8988T (cell line): ENCODE measurements at regions not wholly inside any gene's neighbourhood (a gene's known extent, or its start where the extent isn't known, plus 50 kb on each side); places are given as distances from the start of the nearest gene placed in this dataset.

Experiments used
- DNase-seq: peaks from one replicate; pipeline ENCODE4 v3.0.0; 2011

DNA sequence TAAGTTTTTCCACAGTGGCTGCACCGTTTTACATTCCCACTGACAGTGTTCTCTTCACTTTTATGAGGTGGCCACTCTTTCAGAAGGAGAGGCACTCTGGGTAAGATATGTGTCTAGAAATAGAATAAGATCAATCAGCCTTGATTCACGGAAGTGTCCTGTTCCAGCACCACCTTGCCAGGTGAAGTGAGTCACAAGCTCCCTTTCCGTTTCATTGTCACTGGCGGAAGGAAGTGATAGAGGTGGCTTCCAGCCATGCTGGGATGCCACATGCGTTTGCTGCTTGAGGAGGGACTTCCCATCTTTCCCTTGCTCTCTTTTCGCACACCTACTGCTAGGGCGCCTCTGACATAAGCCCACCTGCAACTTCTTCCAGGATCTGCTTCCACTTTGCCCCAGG lies 217.1 kb downstream of the PIK3R1 start:
- no peak for DNase-seq

DNA sequence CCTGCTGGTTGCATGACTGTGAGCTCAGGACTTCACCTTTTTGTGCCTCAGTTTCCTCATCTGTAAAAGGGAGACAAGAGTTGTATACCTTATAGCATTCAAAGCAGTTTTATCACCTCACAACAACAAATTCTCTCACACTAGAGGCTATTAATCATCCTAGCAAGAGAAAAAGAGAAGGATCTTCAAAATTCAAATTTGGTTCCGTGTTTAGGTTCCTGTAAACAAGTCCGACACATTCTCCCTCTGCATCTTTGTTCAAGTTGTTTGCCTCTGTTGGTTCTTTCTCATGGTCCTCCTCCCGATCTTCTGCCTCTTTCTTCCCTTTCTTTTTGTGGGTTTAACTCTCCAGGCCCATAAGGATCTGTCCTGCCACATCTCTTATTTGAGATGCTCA lies 218.0 kb downstream of the PIK3R1 start:
- no peak for DNase-seq

DNA sequence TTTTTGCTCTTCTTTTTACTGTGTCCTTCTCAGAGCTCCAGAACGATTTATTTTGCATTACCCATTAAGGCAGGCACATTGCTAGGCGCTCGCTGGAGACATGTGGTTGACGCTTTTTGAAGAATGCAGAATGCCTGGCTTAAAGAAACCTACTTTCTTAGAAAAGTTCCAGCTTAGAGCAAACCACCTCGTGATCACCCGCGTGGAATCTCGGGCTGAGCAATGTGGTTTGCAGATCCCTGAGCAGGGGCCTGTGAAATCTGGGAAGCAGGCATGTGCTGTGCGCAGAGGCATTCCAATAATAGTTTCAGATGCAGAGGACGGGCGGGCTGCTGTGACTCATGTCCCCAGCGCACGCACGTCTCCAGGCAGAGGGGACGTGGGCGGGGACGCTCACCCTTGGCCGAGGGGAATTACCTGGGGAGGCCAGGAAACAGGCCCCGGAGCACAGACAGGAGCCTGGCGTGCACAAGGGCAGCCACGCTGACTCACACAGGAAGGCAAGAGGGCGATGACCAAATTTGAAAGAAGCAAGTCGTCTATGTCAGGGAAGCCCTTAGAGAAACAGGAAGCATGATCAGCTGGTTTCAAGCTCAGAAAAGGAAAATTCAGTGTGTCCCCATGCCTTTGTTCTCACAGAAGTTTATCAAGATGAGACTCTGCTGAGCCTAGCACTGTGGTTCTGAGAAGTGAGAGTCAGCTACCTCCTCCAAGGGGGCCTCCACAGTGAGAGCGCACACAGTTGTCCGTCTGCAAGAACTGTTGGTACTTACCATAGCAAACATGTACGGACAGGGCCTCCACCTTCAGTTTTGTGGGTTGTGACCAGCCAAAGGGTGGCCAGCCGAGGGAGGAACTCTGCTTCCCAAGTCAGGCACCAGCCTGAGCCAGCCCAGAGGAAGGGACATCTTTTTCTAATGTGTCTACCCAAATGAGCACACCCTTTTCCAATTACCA lies 218.6 kb downstream of the PIK3R1 start:
- peak; percentile 69 for DNase-seq

DNA sequence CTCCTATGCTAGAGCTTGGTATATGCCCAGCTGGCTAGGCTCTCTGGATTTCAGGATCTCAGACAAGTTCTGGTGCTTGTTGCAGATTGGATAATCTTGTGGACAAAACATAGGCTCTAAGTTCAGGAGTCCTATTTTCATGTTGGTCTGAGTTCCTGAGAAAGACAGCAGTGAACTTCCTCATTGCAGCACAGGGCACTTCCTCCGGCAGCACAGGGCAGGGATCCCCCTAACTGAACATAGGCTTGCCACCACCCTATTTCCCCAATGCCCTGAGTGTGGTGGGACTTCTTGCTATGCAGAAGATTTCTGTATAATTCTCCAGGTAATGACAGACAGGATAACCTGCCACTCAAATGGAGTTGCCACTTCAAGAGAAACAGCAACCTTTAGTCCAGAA lies 220.1 kb downstream of the PIK3R1 start:
- DNase-seq, result no peak

DNA sequence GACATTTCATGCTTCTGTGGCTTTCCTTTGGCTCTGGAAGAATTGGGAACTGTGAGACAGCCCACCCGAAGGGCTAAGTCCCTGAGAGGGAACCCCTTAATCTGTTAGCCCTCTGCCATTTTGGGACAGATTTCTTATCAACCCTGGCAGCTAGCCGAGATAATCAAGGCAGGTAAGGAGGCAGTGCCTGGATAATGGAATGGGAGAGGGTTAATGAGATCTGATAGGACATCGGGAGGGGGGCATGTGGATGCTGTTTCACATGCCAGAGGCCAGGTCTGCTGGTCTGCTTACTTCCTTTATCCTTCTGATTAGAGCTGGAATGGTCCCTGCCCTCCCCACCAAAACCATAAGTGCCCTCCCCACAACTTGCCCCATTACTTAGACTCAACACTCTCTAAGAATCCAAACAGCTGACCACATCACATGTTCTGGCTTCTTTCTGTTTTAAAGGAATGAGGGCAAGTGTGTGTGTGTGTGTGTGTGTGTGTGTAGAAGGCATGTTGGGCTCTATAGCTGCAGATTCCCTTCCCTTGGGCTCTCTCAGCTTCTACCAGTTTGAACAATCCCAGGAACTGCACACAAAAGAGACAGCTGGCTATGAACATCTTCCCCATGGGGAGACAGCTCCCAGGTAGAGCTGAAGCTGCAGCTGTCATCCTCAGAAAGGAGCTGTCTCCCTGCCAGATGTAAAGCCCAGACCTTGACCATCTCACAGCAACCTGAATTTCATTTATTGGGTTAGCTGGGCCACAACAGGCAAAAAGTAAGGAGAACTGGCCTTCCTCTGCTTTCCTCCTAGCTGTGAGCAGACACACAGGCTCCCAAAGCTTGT lies 221.3 kb downstream of the PIK3R1 start:
- DNase-seq, result no peak

DNA sequence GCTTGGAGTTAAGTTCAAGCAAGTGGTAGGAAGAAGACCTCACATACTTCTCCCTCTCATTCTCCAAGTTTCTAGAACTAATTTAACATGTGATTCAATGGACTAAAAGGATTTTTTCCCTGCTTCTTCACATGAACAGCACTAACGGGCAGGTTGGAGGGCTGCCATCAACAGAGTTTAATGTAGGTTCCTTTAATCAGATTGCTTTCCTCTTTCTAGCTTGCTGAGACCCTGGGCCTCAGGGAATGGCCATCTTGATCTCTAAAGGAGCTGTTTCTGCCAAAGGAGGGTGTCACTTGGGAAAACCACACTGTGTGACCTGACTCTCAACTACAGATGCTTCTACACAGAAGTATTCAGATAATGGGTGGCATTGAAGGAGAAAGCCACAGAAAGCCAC lies 223.3 kb downstream of the PIK3R1 start:
- DNase-seq, result no peak

DNA sequence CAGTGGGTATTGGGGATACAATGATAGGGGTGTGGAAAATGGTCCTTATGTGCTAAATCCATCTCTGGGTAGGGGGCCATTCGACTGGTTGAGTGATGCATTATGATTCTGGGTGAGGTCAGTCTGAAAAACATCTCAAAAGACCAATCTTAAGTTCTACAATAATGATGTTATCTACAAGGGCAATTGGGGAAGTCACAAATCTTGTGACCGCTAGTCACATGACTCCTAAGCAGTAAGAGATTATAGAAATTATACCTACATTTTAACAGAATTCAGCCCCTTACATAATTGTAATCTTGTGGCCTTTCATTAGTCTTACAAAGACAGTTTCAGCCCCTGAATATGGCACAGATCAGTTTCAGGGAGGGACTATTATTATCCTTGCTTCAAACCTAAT lies 224.7 kb downstream of the PIK3R1 start:
- DNase-seq, result no peak

DNA sequence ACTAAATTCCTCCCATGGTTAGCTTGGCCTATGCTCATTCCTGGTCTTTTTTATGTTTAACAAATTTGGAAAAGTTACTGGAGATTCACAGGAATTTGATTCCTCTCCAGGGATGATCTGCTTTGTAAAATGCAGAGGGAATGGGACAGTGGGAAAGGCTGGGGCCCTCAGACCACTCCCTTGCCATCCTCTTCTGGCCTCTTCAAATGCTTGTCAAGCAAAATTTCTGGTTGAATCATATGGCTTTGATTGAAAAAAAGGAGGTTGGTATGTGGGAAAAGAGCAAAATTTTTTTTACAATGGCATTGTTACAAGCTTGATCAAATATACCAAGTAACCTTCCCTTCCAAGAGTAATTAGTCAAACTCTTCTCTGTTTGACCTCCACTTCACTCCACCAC lies 225.1 kb downstream of the PIK3R1 start:
- no peak for DNase-seq

DNA sequence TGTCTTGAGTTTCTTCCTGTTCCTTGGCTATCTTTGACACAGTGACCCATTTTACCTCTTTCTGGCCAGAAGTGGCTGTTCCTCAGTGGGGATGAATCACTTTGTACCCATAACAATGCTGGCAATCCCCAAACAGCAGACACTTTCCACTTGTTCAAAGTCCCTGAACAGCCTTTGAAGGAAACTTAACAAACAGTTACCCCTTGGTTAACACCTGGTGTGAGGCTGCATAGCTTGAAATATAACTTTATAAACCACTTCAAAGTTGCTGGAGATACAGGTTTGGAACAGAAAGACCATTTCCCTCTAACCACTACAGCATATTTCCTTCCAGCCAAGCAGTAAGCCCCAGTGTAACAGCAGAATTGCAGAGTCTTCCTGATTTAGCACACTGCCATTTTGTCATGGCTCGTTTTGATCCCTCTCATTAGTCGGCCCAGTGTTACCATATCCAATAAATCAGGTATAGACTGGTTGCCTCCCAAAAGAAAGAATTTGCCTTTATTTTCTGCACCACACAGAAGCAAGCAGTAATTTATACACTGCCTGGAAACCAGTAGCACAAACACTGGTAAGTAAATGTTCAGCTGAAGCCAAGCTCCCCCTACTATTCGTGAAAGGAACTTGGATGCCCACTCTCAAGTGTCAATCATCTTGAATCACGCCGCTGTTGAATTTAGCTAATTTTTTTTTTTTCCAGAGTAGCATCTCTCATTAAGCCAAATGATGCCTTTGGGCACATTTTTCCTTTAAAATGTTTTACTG lies 225.9 kb downstream of the PIK3R1 start:
- no peak for DNase-seq

DNA sequence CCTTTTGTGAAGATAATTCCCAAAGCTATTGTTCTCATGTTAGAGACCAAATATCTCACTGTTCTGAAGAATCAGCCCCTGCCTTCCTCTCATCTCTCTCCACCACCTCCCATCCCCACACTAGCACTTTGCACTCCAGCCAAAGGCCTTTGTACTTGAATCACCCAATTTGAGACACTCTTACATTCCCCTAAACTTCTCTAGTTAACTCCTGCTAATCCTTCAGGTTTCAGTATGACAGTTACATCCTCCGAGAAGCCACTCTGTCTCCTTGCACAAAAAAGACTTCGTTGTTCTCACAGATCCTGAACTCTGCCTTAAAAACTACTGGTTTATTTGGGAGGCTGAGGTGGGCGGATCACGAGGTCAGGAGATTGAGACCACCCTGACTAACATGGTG lies 227.5 kb downstream of the PIK3R1 start:
- DNase-seq, result no peak

DNA sequence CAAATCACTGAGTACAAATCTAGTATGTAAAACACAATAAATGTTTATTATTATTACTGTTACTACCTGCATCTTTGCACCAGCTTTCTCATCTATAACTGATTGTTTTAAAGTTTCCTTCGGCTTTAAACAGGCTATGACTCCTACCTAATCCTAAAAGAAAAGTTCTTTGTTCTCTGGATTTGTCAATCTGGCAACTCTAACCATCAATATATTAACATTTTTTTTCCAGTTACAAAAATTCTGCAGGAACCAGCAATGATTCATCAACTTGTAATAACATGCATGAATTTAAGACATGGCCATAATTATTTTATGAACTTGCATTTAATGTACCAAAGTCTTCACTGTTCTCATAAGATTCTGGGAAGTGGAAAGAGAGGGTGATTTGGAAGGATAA lies 228.5 kb downstream of the PIK3R1 start:
- DNase-seq, result no peak

DNA sequence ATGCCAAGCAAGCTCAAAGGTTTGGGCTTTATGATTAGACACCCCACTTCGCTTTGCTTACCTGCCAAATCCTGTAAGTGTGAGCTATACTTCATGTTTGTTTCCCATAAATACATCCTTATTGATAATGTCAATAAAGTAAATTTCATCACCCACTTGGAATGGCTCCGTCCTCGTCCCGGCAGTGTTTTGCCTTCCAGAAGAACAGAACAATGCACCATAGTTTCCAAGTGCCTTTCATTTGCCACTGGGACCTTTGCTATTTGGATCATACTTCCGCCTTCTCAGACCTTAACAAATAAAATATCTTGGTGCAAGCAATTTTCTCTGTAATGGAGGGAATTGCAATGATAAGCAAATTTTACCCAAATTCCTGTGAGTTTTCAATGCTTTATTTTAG lies 229.3 kb downstream of the PIK3R1 start:
- no peak for DNase-seq

DNA sequence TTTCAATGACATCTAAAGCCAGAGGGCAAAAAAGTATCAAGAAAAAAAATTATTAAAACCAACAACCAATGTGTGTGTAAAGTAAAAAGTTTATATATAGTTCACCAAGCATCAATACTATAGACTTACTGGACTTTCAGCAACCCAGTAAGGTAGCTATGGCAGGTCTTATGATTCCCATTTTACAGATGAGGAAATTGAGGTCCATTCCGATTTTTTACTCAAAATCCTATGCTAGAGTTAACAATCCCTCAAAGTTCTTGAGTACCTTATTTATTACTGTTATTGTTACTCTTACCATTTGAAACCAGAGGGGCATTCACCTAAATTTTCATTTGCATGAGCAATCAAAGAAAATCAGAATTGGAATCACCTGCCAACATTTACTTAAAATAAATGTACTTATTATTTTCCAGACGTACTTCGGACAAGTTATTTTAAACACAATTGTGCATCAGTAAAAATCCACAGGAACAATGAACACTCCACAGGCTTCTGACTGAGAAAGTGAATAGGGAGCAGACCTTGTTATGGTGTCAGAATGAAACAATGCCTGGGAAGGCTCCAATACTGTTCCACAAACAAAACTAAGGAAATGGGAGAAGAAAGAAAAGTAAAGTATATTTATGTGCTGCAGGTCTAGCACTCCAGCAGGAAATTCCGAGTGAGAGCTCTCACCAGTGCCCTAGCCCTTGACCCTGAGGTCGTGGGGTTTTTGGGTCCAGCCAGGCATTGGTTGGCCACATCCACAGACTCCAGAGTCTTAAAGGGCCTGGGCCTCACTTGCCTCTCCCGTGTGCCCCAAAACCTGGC lies 229.9 kb downstream of the PIK3R1 start:
- no peak for DNase-seq

DNA sequence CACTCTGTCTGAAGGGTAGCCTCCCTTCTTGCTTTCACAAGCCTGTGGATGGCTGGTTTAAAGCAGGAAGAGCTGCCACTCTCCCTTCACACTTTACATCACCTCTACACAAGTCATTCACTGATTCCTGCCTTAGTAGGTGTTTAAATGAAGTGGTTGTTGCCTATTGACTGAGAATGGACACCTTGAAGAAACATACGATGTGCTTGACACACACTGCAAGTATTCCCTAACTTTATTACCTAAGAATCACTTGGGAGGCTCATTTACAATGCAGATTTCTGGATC lies 230.5 kb downstream of the PIK3R1 start:
- no peak for DNase-seq

DNA sequence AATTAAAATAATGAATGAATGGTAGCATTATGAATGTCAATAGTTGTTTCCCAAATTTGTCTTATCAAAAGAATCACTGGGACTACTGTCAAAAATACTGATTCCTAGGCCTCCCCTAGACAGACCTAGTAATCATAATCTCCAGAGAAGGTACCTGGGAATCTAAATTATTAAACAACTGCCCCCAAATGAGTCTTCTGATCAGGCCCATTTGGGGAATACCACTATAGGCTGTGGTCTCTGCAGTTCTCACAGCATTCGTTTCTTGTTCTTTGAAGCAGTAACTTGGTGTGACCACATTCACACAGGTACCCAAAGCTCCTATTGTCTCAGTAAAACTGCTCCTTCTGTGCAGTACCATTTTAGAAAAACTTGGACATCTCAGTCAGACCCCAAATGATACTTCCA lies 230.9 kb downstream of the PIK3R1 start:
- DNase-seq, result no peak

DNA sequence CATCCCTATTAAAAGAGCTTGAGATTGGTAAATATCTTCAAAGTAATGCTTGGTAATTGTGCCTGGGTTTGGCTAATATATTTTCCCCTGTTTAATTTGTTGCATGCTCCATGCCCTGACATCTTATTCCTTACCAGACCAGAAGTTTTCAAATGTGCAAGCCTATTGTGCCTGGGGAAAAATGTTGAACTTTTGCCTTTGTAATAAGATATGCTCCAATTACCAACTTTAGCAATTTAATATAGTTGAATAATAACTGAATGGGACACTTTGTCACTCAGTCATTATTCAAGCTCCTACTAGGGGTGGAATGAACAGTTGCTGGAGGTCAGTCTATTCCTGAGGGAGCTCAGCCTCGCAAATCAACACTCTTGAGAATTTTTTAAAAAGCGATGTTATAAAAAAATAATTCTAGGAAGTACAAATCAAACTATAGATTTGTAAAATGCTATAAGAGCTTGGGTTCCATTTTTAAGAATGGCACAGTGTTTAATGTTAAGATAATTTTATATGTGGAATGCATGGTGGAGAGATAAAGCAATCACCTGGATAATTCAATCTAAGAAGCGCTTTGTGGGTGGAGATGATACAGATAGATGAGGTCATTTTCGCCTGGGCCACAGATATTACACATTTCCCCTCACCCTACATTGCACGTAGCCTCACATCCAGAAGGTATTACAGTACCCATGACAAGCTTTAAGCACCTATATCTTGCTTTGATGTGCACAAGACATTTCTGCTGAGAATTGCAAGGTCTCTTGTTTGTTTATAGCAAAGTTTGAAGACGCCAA lies 231.8 kb downstream of the PIK3R1 start:
- no peak for DNase-seq

DNA sequence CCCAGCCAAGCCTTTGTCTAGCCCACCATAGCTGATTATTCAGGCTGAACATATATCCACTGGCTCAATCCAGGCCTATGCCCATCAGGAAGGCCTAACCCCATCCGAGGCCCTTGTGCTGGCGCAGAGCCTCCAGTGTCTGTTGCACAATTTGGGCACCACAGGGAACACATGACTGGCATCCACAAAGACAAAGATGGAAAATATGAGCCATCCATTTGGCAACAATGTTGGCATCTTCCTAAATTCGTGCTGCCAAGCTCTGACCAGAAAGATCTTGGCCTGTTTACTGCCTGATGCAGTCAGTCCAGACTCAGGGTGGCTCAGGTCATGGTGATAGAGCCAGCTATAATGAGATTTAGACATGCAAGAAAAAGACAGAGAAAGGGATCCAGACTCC lies 233.8 kb downstream of the PIK3R1 start:
- no peak for DNase-seq

DNA sequence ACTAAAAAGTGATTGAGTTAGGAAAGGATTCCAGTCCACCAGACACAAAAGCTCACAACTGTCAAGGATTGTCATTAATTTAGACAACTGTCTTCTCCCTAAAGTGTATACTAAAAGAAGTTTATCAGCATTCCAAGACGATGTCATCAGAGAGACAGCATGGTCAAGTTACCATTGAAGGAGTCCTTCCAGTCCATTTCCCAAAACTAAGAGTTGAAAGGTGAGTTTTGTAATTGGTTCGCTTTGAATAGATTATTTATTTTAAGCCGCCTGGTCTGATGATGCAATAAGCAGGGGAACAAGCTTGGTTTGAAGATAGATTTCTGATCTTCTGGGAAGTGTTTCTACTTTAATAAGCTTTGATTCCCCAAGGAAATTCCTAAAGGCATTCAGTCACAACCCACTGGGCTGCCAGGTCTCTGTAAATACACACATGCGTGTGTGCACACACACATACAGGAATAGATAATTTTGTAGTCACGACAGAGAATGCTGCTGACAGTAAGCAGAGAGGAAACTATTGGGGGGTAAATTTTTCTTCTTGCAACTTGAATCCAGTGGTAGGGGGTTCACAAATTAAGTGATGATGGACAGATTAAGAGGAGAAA lies 234.8 kb downstream of the PIK3R1 start:
- DNase-seq, result no peak

DNA sequence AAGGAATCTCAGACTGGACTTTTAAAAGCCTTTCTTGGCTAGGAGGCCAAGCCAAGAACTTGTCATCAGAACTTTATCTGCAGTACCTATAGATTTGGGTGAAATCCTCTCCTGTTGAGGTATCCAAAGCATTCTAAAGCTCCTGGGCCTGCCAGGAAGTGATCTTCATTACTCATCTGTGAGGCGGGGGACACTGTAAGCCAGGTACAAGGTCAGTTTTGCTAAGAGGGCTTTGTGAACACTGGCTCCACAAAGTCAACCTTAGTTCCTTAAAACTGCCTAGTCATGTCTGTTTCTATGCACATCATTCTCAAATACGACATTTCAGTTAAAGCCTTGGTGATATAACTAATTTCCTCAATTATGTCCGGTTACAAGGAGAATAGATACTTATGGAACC lies 236.7 kb downstream of the PIK3R1 start:
- DNase-seq, result no peak

DNA sequence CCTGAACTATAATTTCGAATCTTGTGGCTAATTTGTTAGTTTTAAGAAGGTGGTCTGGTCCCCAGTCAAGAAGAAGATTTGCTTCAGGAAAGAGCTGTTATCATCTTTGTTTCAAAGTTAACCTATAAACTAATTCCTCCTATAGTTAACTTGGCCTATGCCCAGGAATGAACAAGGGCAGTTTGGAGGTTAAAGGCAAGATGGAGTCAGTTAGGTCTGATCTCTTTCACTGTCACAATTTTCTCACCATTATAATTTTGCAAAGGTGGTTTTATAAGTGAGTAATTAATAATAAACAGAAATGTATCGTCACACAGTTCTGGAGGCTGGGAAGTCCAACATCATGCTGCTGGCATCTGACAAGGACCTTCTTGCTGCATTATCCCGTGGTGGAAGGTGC lies 238.6 kb downstream of the PIK3R1 start:
- DNase-seq, result no peak

DNA sequence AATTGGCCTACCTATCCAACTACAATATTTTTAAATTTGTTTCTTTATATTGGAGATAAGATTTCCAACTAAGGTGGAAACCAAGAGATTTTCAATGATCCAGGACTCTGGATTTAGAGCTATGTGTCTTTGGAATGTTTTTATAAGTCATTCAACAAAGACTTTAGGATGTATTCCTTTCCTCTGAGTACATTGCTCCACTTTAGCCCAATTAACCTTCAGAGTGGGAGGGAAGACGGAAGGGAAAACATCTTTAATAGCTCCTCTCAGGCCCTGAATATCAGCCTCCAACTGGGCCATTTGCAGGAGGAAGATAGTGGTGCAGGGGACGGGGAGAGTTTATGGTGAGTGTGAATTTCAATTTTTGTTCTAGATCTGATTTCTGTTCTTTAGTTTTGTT lies 239.2 kb downstream of the PIK3R1 start:
- no peak for DNase-seq
